Endothelial cell (in vitro differentiated cells): ENCODE measurements at regions not wholly inside any gene's neighbourhood (a gene's known extent, or its start where the extent isn't known, plus 50 kb on each side); places are given as distances from the start of the nearest gene placed in this dataset.

ENCODE experiments used
- DNase-seq: peaks from one replicate; pipeline ENCODE4 v3.0.0; 2021; ENCODE audit warnings: low spot score
- H3K27ac Mint-ChIP-seq: one replicate; pipeline ENCODE4 v1.8.0; 2021; ENCODE audit warnings: mixed read lengths, inconsistent platforms; ENCODE audit not compliant: unreplicated experiment
- H3K27me3 Mint-ChIP-seq: one replicate; pipeline ENCODE4 v1.8.0; 2021; ENCODE audit warnings: mild to moderate bottlenecking, moderate library complexity, mixed read lengths, inconsistent platforms; ENCODE audit not compliant: unreplicated experiment
- H3K36me3 Mint-ChIP-seq: one replicate; pipeline ENCODE4 v1.8.0; 2021; ENCODE audit warnings: mild to moderate bottlenecking, low read depth, mixed read lengths, inconsistent platforms; ENCODE audit not compliant: unreplicated experiment
- H3K4me1 Mint-ChIP-seq: one replicate; pipeline ENCODE4 v1.8.0; 2021; ENCODE audit warnings: mild to moderate bottlenecking, mixed read lengths, inconsistent platforms; ENCODE audit not compliant: unreplicated experiment
- H3K4me3 Mint-ChIP-seq: one replicate; pipeline ENCODE4 v1.8.0; 2021; ENCODE audit warnings: mild to moderate bottlenecking, mixed read lengths, inconsistent platforms; ENCODE audit not compliant: unreplicated experiment
- H3K9me3 Mint-ChIP-seq: one replicate; pipeline ENCODE4 v1.8.0; 2021; ENCODE audit warnings: mixed read lengths, inconsistent platforms; ENCODE audit not compliant: unreplicated experiment
- CTCF ChIP-seq: fragments of 200-600 bp; sonication (generic); IDR thresholded peaks from one replicate; pipeline ENCODE4 v1.5.0; 2021; ENCODE audit warnings: antibody characterized with exemption; ENCODE audit not compliant: unreplicated experiment

GRCh38 chr6:91082311-91082832, 495.5 kb upstream of the MAP3K7 start:
- Mint-ChIP-seq H3K27me3 (no peaks in the 10 kb centered on the region), H3K4me3 (no peak overlapping the region), H3K9me3 (no peaks in the 10 kb centered on the region), H3K36me3 (no peaks in the 10 kb centered on the region), H3K27ac (no peak overlapping the region), H3K4me1 (no peaks in the 10 kb centered on the region)
- DNase-seq = no peak
- no peak for TF ChIP-seq CTCF

- no peaks in the 10 kb centered on the region for H3K27me3 Mint-ChIP-seq
- no peak overlapping the region for H3K4me3 Mint-ChIP-seq
- H3K4me1 Mint-ChIP-seq = no peaks in the 10 kb centered on the region
- no peak overlapping the region for H3K27ac Mint-ChIP-seq
- TF ChIP-seq CTCF = peak; percentile 71
- H3K9me3 Mint-ChIP-seq = no peaks in the 10 kb centered on the region
- peak; percentile 41 for DNase-seq
- no peaks in the 10 kb centered on the region for H3K36me3 Mint-ChIP-seq
These were observed 494.7 kb upstream of the MAP3K7 start for GRCh38 chr6:91081452-91082067.

DNA sequence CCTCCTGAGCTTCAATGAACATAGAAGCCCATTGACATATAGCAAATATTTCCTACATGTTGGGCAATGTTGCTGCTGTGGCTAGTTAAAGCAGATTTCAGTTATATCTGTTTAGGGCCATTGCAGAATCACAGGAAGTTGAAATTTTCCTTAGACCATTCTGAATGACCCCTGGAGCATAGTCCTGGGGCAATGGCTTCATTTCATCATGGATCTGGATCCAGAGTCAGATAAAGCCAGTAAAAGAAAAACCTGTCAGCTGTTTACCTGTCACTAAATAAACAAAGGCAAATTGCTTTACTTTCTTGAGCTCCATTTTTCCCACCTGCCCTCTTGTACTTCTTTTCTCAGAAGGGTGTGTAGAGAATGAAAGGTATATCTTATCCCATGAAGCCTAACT, 494.0 kb upstream of the MAP3K7 start:
- no peak for DNase-seq
- Mint-ChIP-seq H3K4me3 (no peak overlapping the region), H3K27me3 (no peaks in the 10 kb centered on the region), H3K36me3 (no peaks in the 10 kb centered on the region), H3K9me3 (no peaks in the 10 kb centered on the region), H3K27ac (no peak overlapping the region), H3K4me1 (no peaks in the 10 kb centered on the region)
- no peak for TF ChIP-seq CTCF

- DNase-seq = no peak
These were observed 493.1 kb upstream of the MAP3K7 start for GRCh38 chr6:91079969-91080368.

More at GRCh38 chr6:91079969-91080368, 493.1 kb upstream of the MAP3K7 start:
- no peak overlapping the region for H3K27ac Mint-ChIP-seq
- no peaks in the 10 kb centered on the region for H3K4me1 Mint-ChIP-seq
- no peak for TF ChIP-seq CTCF
- no peaks in the 10 kb centered on the region for H3K27me3 Mint-ChIP-seq
- H3K4me3 Mint-ChIP-seq = no peak overlapping the region
- no peaks in the 10 kb centered on the region for H3K9me3 Mint-ChIP-seq
- H3K36me3 Mint-ChIP-seq = no peaks in the 10 kb centered on the region
